Vagina (tissue), 2 donors: ENCODE measurements at regions not wholly inside any gene's neighbourhood (a gene's known extent, or its start where the extent isn't known, plus 50 kb on each side); places are given as distances from the start of the nearest gene placed in this dataset.

Experiments
- DNase-seq, 2 donors: peaks; one replicate each; pipeline ENCODE4 v3.0.0-alpha.2; 2017; ENCODE audit errors: extremely low spot score in 2 of 2
- H3K27ac ChIP-seq: fragments of 200-600 bp; sonication (generic); one replicate; pipeline ENCODE4 v1.5.1; 2019
- H3K27me3 ChIP-seq: fragments of 200-600 bp; sonication (generic); one replicate; pipeline ENCODE4 v1.5.1; 2019
- H3K36me3 ChIP-seq, 2 donors: fragments of 200-600 bp; sonication (generic); one replicate each; pipeline ENCODE4 v1.5.1; 2017 to 2019
- H3K4me1 ChIP-seq: fragments of 200-600 bp; sonication (generic); one replicate; pipeline ENCODE4 v1.5.1; 2019
- H3K4me3 ChIP-seq, 2 donors: fragments of 200-600 bp; sonication (generic); 1 replicate in 1 of 2; 2 replicates in 1 of 2; pipeline ENCODE4 v1.5.1; 2016 to 2019
- H3K9me3 ChIP-seq: fragments of 200-600 bp; sonication (generic); one replicate; pipeline ENCODE4 v1.5.1; 2019
- CTCF ChIP-seq, 3 experiments: fragments of 450-650 bp in 2 of 3; fragments of 200-600 bp in 1 of 3; sonication (generic) in 1 of 3; IDR thresholded peaks; one replicate each; pipeline ENCODE4 v1.5.1; 2017 to 2019; ENCODE audit warnings: antibody characterized with exemption in 3 of 3, mild to moderate bottlenecking in 2 of 3, moderate library complexity in 2 of 3
- POLR2A ChIP-seq, 2 donors: fragments of 450-650 bp; IDR thresholded peaks; one replicate each; pipeline ENCODE4 v1.6.1; 2017; ENCODE audit warnings: antibody characterized with exemption in 2 of 2, mild to moderate bottlenecking in 2 of 2, moderate library complexity in 2 of 2
- POLR2AphosphoS5 ChIP-seq, 2 donors: sonication (generic); formaldehyde crosslinking; IDR thresholded peaks; one replicate each; pipeline ENCODE4 v1.9.0; 2017; ENCODE audit warnings: antibody characterized with exemption in 2 of 2, mild to moderate bottlenecking in 2 of 2, low read depth in 1 of 2; ENCODE audit not compliant: insufficient read depth in 1 of 2
- intact Hi-C: fragments of 100-400 bp; cut with DNase I; formaldehyde crosslinking; loops from one replicate; pipeline ENCODE4 v1.15.1; 2023

DNA sequence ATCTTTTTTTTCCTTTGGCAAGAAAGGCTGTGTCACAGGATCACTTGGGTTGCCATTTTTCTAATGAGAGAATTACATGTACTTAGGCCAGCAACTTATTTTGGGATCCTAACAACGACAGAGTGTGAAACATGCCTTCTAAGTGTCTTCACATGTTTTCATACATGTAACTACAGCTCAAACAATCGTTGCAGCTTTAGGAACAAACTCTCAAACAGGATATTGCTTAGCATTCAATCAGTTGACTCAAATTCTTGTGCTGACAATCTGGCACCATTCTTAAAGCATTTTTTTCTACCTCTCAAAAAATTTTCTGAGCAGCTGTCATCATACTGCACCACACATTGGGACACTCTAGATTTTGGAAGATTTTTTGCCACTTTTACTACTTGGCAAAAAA, 435.5 kb downstream of the HINT1 start:
- intact Hi-C loops: no loop called here
- H3K27me3 ChIP-seq: no peaks in the 10 kb centered on the region
- TF ChIP-seq POLR2A (IDR thresholded peaks at IDR 0.05): no peak
- H3K27ac ChIP-seq: no peak overlapping the region
- no peaks in the 10 kb centered on the region for H3K9me3 ChIP-seq
- no peaks in the 10 kb centered on the region for H3K36me3 ChIP-seq
- DNase-seq: no peak
- no peaks in the 10 kb centered on the region for H3K4me1 ChIP-seq
- no peak overlapping the region for H3K4me3 ChIP-seq

GRCh38 chr5:130727830-130728229, 437.2 kb downstream of the HINT1 start:
- intact Hi-C loops: no loop called here
- Histone ChIP-seq H3K4me3 (no peak overlapping the region), H3K27ac (no peak overlapping the region), H3K4me1 (no peaks in the 10 kb centered on the region), H3K36me3 (no peaks in the 10 kb centered on the region), H3K27me3 (no peaks in the 10 kb centered on the region), H3K9me3 (no peaks in the 10 kb centered on the region)
- TF ChIP-seq CTCF (IDR thresholded peaks at IDR 0.05) (no peak), POLR2AphosphoS5 (IDR thresholded peaks at IDR 0.05; ENCODE audit: insufficient read depth in 1 of 2, low read depth in 1 of 2) (no peak), POLR2A (IDR thresholded peaks at IDR 0.05) (no peak)
- no peak for DNase-seq

GRCh38 chr5:130724658-130725057, 440.4 kb downstream of the HINT1 start:
- Histone ChIP-seq H3K9me3 (no peaks in the 10 kb centered on the region), H3K4me3 (no peak overlapping the region), H3K27me3 (no peaks in the 10 kb centered on the region), H3K4me1 (no peaks in the 10 kb centered on the region), H3K36me3 (no peaks in the 10 kb centered on the region), H3K27ac (no peak overlapping the region)
- TF ChIP-seq POLR2AphosphoS5 (IDR thresholded peaks at IDR 0.05; ENCODE audit: insufficient read depth in 1 of 2, low read depth in 1 of 2) (no peak), CTCF (IDR thresholded peaks at IDR 0.05) (no peak), POLR2A (IDR thresholded peaks at IDR 0.05) (no peak)
- intact Hi-C loops: no loop called here
- DNase-seq: no peak

DNA sequence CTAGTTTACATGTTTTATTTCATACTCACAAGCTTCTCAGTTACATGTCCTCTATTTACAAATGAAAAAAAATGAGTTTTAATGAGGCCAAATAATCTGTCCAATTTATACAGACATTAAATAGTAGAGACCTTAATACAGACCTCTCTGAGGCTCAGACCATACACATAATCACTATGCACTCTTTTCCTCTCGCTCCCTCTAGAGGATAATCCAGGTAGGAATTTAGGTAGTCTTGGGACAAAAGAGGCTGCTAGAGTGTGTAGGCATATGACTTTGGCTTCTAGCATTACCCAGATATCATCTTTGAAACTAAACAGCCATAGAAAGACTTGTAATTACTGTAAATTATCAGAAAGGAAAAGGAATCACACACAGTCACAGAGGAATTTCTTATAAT, 444.7 kb downstream of the HINT1 start:
- intact Hi-C loops: no loop called here
- H3K27ac ChIP-seq: no peak overlapping the region

DNA sequence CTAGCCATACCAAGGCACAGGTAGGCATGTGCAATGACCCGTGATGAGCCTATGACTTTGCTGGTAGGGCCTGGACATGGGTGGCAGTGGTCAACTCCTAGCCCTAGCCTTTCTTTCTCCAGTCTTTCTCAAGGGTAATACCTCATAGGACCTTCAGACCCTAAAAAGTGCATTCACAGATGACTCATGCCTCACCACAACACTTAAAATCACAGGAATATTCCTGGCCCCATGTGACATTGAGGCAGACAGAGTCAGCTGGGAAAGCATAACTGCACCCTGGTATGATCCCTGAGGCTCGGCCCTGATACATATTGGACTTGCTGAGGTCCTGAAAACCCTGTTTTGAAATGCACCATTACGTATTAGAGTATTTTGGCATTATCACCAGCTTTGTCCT, 449.5 kb downstream of the HINT1 start:
- H3K27me3 ChIP-seq: no peaks in the 10 kb centered on the region
- no peaks in the 10 kb centered on the region for H3K4me1 ChIP-seq
- intact Hi-C loops: no loop called here
- H3K9me3 ChIP-seq: no peaks in the 10 kb centered on the region
- DNase-seq: no peak
- TF ChIP-seq CTCF (IDR thresholded peaks at IDR 0.05) (no peak), POLR2A (IDR thresholded peaks at IDR 0.05) (no peak), POLR2AphosphoS5 (IDR thresholded peaks at IDR 0.05; ENCODE audit: insufficient read depth in 1 of 2, low read depth in 1 of 2) (no peak)
- no peaks in the 10 kb centered on the region for H3K36me3 ChIP-seq
- H3K4me3 ChIP-seq: no peak overlapping the region
- H3K27ac ChIP-seq: no peak overlapping the region

More for the DNA sequence above, 444.7 kb downstream of the HINT1 start:
- DNase-seq: no peak
- Histone ChIP-seq H3K4me1 (no peaks in the 10 kb centered on the region), H3K9me3 (no peaks in the 10 kb centered on the region), H3K27me3 (no peaks in the 10 kb centered on the region), H3K36me3 (no peaks in the 10 kb centered on the region), H3K4me3 (no peak overlapping the region)
- TF ChIP-seq CTCF (IDR thresholded peaks at IDR 0.05) (no peak), POLR2A (IDR thresholded peaks at IDR 0.05) (no peak), POLR2AphosphoS5 (IDR thresholded peaks at IDR 0.05; ENCODE audit: insufficient read depth in 1 of 2, low read depth in 1 of 2) (no peak)

DNA sequence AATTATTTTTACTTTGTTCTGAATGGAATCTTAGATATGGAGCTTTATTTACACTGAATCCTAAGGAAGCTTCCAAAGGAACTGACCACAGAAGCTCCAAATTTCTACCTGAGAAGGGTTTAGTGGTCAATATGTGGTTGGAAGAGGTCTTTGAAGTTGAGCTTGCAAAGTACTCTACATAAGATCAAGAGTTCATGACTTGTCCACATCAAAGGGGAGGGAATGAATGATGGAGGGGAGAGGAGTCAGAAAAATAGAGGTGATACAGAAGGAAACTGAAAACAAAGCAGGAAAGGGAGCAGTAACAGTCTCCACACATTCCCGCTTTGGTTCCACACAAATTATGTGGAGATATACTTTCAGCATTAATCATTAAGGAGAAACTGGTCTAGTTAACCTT, 450.9 kb downstream of the HINT1 start:
- Histone ChIP-seq H3K4me1 (no peaks in the 10 kb centered on the region), H3K4me3 (no peak overlapping the region), H3K36me3 (no peaks in the 10 kb centered on the region), H3K9me3 (no peaks in the 10 kb centered on the region), H3K27ac (no peak overlapping the region), H3K27me3 (no peaks in the 10 kb centered on the region)
- no peak for DNase-seq
- TF ChIP-seq CTCF (IDR thresholded peaks at IDR 0.05): no peak
- TF ChIP-seq POLR2A (IDR thresholded peaks at IDR 0.05): no peak
- no peak for TF ChIP-seq POLR2AphosphoS5 (IDR thresholded peaks at IDR 0.05; ENCODE audit: insufficient read depth in 1 of 2, low read depth in 1 of 2)
- intact Hi-C loops: no loop called here
